Retinal pigment epithelial cell (primary cell): ENCODE measurements at regions not wholly inside any gene's neighbourhood (a gene's known extent, or its start where the extent isn't known, plus 50 kb on each side); places are given as distances from the start of the nearest gene placed in this dataset.

Experiments
- DNase-seq: peaks from one replicate; pipeline ENCODE4 v3.0.0-alpha.2; 2010; ENCODE audit warnings: low read depth
- H3K4me3 ChIP-seq: 2 replicates; pipeline ENCODE4 v1.5.1; 2011; ENCODE audit warnings: mild to moderate bottlenecking, low read length, control low read depth, moderate library complexity
- TF ChIP-seq, protein P1 (sequence below): conservative IDR thresholded peaks from 2 replicates; pipeline ENCODE4 v1.5.1; 2011; ENCODE audit warnings: low read depth, low read length, control low read depth, inconsistent platforms

DNA sequence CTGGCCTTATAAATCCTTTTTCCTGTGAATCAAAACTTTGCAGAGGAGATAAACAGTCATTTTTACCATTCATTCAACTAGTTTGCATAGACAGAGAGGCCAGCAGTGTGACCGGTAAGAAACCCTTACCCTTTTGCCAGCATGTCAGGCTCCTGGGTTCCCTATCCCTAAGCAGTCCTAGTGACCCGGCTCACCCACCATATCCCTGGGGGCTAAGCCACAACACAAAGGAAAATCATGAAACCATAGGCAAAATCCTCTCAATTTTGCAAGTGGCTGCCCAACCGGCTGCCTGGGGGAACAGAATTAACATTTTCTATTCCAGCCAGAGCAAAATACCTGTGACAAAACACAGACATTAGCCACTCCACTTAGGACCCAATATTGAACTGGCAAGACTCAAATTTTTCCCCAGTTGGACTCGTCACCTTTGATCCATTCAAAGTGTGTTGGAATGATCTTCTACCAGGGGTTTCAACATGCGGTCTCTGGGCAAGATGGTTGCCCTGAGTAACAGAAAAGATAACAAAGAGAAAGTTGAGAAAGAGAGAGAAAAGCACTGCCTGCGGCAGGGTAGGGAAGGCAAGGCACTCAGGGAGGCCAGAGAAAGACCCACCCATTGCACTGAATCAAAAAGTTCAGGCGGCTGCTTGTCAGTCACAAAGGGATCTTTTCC is 174.8 kb upstream of the NAMPT start:
- no peak overlapping the region for H3K4me3 ChIP-seq
- TF ChIP-seq, protein P1, sequence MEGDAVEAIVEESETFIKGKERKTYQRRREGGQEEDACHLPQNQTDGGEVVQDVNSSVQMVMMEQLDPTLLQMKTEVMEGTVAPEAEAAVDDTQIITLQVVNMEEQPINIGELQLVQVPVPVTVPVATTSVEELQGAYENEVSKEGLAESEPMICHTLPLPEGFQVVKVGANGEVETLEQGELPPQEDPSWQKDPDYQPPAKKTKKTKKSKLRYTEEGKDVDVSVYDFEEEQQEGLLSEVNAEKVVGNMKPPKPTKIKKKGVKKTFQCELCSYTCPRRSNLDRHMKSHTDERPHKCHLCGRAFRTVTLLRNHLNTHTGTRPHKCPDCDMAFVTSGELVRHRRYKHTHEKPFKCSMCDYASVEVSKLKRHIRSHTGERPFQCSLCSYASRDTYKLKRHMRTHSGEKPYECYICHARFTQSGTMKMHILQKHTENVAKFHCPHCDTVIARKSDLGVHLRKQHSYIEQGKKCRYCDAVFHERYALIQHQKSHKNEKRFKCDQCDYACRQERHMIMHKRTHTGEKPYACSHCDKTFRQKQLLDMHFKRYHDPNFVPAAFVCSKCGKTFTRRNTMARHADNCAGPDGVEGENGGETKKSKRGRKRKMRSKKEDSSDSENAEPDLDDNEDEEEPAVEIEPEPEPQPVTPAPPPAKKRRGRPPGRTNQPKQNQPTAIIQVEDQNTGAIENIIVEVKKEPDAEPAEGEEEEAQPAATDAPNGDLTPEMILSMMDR: no peak
- no peak for DNase-seq

DNA sequence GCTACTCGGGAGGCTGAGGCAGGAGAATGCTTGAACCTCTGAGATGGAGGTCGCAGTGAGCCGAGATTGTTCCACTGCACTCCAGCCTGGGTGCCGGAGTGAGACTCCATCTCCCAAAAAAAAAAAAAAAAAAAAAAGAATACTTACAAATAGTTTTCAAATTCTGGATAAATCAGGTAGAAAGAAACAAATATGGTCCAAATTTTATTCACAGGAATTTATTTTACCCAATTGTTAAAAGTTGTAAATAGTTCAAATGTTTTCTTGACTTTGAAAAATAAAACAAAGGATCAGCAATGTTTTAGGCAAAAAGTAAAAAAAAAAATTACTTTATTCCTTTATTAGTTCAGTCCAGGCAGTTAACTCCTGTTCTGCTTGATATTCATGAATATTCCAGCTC is 172.9 kb upstream of the NAMPT start:
- H3K4me3 ChIP-seq: no peak overlapping the region
- TF ChIP-seq, protein P1: no peak
- no peak for DNase-seq

DNA sequence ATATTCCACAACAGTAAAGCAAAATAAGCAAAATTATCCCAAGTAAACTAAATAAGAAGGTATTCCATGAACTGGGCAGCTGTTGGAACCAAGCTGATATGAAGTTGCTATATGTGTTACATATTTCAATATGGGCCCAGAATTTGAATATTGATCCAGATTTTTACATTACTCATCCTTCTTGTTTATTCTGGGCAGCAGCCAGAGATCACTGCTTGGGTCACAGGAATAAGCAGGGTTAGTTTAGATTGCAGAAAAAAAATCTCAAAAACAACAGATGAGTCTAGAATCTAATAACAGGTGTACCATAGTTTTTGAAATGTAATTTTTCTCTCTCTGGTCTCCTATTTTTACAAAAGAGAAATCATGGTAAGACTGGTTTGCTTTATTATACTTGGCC is 171.5 kb upstream of the NAMPT start:
- TF ChIP-seq, protein P1: no peak

DNA sequence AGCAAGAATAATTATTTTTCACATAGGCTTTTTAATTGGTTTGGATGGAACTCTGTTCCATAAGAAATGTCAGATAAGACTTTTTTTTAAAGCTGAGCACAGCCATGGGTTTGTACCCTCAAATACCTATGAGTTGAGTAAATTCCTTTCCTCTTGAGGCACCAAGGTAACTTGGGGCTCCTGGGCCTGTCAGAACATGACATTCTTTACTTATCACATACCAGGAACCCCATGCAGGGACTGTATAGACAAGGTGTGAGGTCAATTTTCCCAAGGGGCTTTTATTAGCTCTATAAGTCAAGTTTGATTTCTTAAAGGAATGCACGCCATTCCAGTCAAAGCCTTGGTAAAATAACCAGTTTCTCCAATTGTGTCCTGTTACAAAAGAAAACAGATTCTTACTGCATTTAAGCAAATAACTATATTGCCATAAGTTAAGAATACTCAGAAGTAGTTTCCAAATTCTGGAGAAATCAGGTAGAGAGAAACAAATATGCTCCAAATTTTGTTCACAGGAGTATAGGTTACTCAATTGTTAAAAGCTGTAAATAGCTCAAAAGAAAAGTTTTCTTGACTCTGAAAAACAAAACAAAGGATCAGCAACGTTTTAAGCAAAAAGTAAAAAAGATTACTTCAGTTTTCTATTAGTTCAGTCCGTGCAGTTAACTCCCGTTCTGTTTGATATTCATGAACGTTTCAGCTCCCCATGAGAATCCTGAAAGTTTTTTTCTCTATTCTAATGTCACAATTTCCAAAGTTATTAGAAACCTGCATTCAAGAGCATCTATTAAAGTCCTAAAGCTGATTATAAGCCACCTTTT is 167.5 kb upstream of the NAMPT start:
- TF ChIP-seq, protein P1: no peak
- DNase-seq: no peak
- H3K4me3 ChIP-seq: no peak overlapping the region

More for the DNA sequence above, 171.5 kb upstream of the NAMPT start:
- no peak for DNase-seq
- no peak overlapping the region for H3K4me3 ChIP-seq

DNA sequence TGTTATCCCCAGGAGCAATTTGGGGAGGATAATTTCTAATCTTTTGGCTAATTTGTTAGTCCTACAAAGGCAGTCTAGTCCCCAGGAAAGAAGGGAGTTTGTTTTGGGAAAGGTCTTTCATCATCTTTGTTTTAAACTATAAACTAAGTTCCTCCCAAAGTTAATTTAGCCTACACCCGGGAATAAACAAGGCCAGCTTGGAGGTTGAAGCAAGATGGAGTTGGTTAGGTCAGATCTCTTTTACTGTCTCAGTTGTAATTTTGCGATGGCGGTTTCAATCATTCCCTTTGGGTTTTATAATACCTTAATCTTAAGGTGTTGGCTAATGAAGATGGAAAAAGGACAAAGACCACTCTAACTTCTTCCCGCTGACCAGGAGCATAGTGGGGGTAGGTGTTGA is 166.4 kb upstream of the NAMPT start:
- TF ChIP-seq, protein P1: no peak
- no peak for DNase-seq
- no peak overlapping the region for H3K4me3 ChIP-seq

DNA sequence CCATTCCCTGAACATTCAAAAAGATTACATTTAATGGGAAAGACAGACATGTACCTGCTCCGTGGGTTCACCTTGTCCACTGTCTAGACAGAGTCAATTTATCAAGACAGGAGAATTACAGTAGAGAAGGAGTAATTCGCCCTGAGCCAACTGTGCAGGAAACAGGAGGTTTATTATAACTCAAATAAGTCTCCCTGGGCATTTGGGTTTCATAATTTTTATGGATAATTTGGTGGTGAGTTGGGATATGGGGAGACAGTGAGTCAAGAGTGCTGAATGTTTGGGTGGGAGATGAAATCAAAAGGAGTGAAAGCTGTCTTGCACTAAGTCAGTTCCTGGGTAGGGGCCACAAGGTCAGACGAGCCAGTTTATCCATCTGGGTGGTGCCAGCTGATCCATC is 165.9 kb upstream of the NAMPT start:
- no peak for DNase-seq

More for the DNA sequence above, 165.9 kb upstream of the NAMPT start:
- TF ChIP-seq, protein P1: no peak
- no peak overlapping the region for H3K4me3 ChIP-seq
